Neural cell (in vitro differentiated cells): ENCODE measurements at regions not wholly inside any gene's neighbourhood (a gene's known extent, or its start where the extent isn't known, plus 50 kb on each side); places are given as distances from the start of the nearest gene placed in this dataset.

Experiments
- H2AFZ ChIP-seq: fragments of 200-600, 300-800 bp; sonication (generic), shearing (Covaris generic); 2 replicates; pipeline ENCODE4 v1.6.0; 2014; ENCODE audit warnings: low read depth, mild to moderate bottlenecking, antibody characterized with exemption, low read length, moderate library complexity
- H3F3A ChIP-seq: fragments of 200-600 bp; shearing (Covaris generic); 2 replicates; pipeline ENCODE4 v1.6.1; 2016; ENCODE audit warnings: mild to moderate bottlenecking, moderate library complexity, mixed read lengths, antibody characterized with exemption, low read length; ENCODE audit not compliant: insufficient read depth, poor library complexity, severe bottlenecking
- H3K27ac ChIP-seq: fragments of 200-600, 300-800 bp; sonication (generic), shearing (Covaris generic); 2 replicates; pipeline ENCODE4 v1.5.1; 2014; ENCODE audit warnings: mild to moderate bottlenecking, low read length, moderate library complexity
- H3K27me3 ChIP-seq: fragments of 300-800, 200-600 bp; sonication (generic), shearing (Covaris generic); 2 replicates; pipeline ENCODE4 v1.6.0; 2014; ENCODE audit warnings: mild to moderate bottlenecking, low read depth, low read length, moderate library complexity; ENCODE audit not compliant: insufficient read depth
- H3K36me3 ChIP-seq: fragments of 300-800, 200-600 bp; sonication (generic), shearing (Covaris generic); 2 replicates; pipeline ENCODE4 v1.5.1; 2014; ENCODE audit warnings: mild to moderate bottlenecking, antibody characterized with exemption, low read length, moderate library complexity; ENCODE audit not compliant: insufficient read depth
- H3K4me2 ChIP-seq: fragments of 300-800, 200-600 bp; sonication (generic), shearing (Covaris generic); 2 replicates; pipeline ENCODE4 v1.6.0; 2014; ENCODE audit warnings: mild to moderate bottlenecking, low read length
- H3K4me3 ChIP-seq: fragments of 300-800, 200-600 bp; sonication (generic), shearing (Covaris generic); 2 replicates; pipeline ENCODE4 v1.5.1; 2014; ENCODE audit warnings: mild to moderate bottlenecking, low read length, moderate library complexity
- H3K79me2 ChIP-seq: fragments of 200-600 bp; shearing (Covaris generic); replicated peaks from 2 replicates; pipeline ENCODE4 v1.6.0; 2014; ENCODE audit warnings: mild to moderate bottlenecking, low read length, moderate library complexity; ENCODE audit not compliant: insufficient read depth
- H3K9ac ChIP-seq: fragments of 300-800, 200-600 bp; sonication (generic), shearing (Covaris generic); 2 replicates; pipeline ENCODE4 v1.6.1; 2016; ENCODE audit warnings: mild to moderate bottlenecking, low read length, mixed read lengths
- H3K9me2 ChIP-seq: fragments of 200-600 bp; shearing (Covaris generic); 2 replicates; pipeline ENCODE4 v1.6.1; 2016; ENCODE audit warnings: mild to moderate bottlenecking, low read length, mixed read lengths; ENCODE audit not compliant: insufficient read depth
- H3K9me3 ChIP-seq: fragments of 200-600, 300-800 bp; sonication (generic), shearing (Covaris generic); 2 replicates; pipeline ENCODE4 v1.6.1; 2016; ENCODE audit warnings: mild to moderate bottlenecking, mixed run types, low read length, moderate library complexity, mixed read lengths
- H4K20me1 ChIP-seq: fragments of 200-600 bp; shearing (Covaris generic); 2 replicates; pipeline ENCODE4 v1.6.1; 2016; ENCODE audit warnings: mild to moderate bottlenecking, mixed run types; ENCODE audit not compliant: insufficient read depth
- EP300 ChIP-seq: fragments of 450-650 bp; conservative IDR thresholded peaks from 2 replicates; pipeline ENCODE4 v1.6.1; 2014; ENCODE audit warnings: antibody characterized with exemption, mild to moderate bottlenecking, moderate library complexity; ENCODE audit not compliant: poor library complexity, severe bottlenecking
- EZH2 ChIP-seq: fragments of 200-600, 300-800 bp; shearing (Covaris generic), sonication (generic); IDR thresholded peaks from 2 replicates; pipeline ENCODE4 v1.6.1; 2014; ENCODE audit warnings: antibody characterized with exemption, low read length, borderline replicate concordance, mild to moderate bottlenecking; ENCODE audit not compliant: insufficient read depth, poor library complexity, severe bottlenecking
- MXI1 ChIP-seq: fragments of 450-650 bp; conservative IDR thresholded peaks from 2 replicates; pipeline ENCODE4 v1.6.1; 2014; ENCODE audit warnings: antibody characterized with exemption, mild to moderate bottlenecking; ENCODE audit not compliant: poor library complexity, severe bottlenecking
- POLR2AphosphoS5 ChIP-seq: IDR thresholded peaks from 2 replicates; pipeline ENCODE4 v1.6.1; 2012
- RAD21 ChIP-seq: fragments of 450-650 bp; conservative IDR thresholded peaks from 2 replicates; pipeline ENCODE4 v1.6.1; 2014; ENCODE audit warnings: antibody characterized with exemption, mild to moderate bottlenecking, moderate library complexity
- SMC3 ChIP-seq: fragments of 450-650 bp; conservative IDR thresholded peaks from 2 replicates; pipeline ENCODE4 v1.6.1; 2014; ENCODE audit warnings: antibody characterized with exemption, mild to moderate bottlenecking, moderate library complexity; ENCODE audit not compliant: poor library complexity
- TAF1 ChIP-seq: IDR thresholded peaks from 2 replicates; pipeline ENCODE4 v1.6.1; 2012; ENCODE audit warnings: low read depth
- TF ChIP-seq, protein P1 (sequence below): fragments of 450-650 bp; IDR thresholded peaks from 2 replicates; pipeline ENCODE4 v1.5.1; 2014; ENCODE audit warnings: antibody characterized with exemption, mild to moderate bottlenecking, moderate library complexity; ENCODE audit not compliant: poor library complexity, severe bottlenecking
- TF ChIP-seq, protein P2 (sequence below): IDR thresholded peaks from 2 replicates; pipeline ENCODE4 v1.6.1; 2012; ENCODE audit warnings: borderline replicate concordance

DNA sequence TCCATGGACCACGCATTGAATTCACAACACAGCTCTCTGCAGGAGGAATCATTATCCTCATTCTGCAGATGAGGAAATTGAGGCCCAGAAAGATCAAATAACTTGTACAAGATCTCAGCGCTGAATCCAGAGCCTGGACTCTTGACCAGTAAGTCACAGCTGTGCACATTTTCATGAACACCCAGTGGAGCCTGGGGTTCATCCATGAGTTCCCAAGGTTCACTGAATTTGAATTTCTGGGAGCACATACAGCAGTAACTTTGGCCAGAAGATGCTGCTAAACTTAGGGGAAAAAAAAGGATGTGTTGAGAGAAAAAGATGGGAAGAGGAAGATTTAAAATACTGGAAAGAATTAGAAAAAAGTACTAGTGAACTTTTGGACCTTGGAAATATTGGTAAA lies 218.7 kb upstream of the PPARGC1A start:
- Histone ChIP-seq H3K36me3 (no peaks in the 10 kb centered on the region), H3K9me2 (no peaks in the 10 kb centered on the region), H3K4me3 (no peak overlapping the region), H3K79me2 (no peaks in the 10 kb centered on the region), H3F3A (no peaks in the 10 kb centered on the region), H3K9me3 (no peaks in the 10 kb centered on the region), H3K9ac (no peak overlapping the region), H3K4me2 (no peak overlapping the region), H2AFZ (no peak overlapping the region), H3K27ac (no peak overlapping the region), H3K27me3 (no peaks in the 10 kb centered on the region), H4K20me1 (no peaks in the 10 kb centered on the region)
- no peak for TF ChIP-seq EZH2
- TF ChIP-seq, protein P1, sequence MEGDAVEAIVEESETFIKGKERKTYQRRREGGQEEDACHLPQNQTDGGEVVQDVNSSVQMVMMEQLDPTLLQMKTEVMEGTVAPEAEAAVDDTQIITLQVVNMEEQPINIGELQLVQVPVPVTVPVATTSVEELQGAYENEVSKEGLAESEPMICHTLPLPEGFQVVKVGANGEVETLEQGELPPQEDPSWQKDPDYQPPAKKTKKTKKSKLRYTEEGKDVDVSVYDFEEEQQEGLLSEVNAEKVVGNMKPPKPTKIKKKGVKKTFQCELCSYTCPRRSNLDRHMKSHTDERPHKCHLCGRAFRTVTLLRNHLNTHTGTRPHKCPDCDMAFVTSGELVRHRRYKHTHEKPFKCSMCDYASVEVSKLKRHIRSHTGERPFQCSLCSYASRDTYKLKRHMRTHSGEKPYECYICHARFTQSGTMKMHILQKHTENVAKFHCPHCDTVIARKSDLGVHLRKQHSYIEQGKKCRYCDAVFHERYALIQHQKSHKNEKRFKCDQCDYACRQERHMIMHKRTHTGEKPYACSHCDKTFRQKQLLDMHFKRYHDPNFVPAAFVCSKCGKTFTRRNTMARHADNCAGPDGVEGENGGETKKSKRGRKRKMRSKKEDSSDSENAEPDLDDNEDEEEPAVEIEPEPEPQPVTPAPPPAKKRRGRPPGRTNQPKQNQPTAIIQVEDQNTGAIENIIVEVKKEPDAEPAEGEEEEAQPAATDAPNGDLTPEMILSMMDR = no peak
- TF ChIP-seq TAF1 = no peak
- no peak for TF ChIP-seq MXI1
- no peak for TF ChIP-seq SMC3
- TF ChIP-seq POLR2AphosphoS5 = no peak
- no peak for TF ChIP-seq RAD21
- no peak for TF ChIP-seq EP300
- TF ChIP-seq, protein P2, sequence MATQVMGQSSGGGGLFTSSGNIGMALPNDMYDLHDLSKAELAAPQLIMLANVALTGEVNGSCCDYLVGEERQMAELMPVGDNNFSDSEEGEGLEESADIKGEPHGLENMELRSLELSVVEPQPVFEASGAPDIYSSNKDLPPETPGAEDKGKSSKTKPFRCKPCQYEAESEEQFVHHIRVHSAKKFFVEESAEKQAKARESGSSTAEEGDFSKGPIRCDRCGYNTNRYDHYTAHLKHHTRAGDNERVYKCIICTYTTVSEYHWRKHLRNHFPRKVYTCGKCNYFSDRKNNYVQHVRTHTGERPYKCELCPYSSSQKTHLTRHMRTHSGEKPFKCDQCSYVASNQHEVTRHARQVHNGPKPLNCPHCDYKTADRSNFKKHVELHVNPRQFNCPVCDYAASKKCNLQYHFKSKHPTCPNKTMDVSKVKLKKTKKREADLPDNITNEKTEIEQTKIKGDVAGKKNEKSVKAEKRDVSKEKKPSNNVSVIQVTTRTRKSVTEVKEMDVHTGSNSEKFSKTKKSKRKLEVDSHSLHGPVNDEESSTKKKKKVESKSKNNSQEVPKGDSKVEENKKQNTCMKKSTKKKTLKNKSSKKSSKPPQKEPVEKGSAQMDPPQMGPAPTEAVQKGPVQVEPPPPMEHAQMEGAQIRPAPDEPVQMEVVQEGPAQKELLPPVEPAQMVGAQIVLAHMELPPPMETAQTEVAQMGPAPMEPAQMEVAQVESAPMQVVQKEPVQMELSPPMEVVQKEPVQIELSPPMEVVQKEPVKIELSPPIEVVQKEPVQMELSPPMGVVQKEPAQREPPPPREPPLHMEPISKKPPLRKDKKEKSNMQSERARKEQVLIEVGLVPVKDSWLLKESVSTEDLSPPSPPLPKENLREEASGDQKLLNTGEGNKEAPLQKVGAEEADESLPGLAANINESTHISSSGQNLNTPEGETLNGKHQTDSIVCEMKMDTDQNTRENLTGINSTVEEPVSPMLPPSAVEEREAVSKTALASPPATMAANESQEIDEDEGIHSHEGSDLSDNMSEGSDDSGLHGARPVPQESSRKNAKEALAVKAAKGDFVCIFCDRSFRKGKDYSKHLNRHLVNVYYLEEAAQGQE = no peak

DNA sequence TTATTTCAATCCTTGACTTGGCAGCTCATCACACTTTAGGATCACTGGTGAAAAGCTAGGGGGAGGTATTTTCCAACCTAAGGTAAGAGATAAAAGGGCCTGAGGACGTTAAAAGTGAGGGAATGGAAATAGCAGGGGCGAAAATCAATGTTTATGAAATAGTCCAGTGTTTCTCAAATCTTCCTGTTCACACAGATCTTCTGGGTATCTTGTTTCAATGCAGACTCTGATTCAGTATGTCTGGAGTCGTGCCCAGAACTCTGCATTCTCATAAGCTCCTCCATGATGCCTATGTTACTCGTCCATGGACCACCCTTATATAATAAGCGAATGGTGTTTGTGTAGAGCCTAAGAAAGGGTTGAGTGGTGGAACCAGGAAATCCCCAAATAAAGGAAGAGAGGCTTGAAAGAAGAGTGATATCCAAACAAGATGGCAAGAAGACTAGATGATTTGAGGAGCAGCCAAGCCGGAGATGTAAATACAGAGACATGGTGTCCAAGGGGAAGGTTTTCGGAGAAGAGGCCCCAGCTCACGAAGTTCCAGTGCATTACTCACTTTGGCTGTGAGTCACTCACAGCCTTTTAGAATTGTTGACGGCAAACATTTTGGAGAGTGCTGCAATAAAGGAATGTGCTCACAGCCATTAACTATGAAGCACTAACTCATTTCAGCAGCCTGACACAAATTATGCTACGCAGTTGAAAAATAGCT lies 215.6 kb upstream of the PPARGC1A start:
- Histone ChIP-seq H3K4me3 (no peak overlapping the region), H3K27ac (no peak overlapping the region), H3K79me2 (no peaks in the 10 kb centered on the region), H3K4me2 (no peak overlapping the region), H4K20me1 (no peaks in the 10 kb centered on the region), H3F3A (no peaks in the 10 kb centered on the region), H3K27me3 (no peaks in the 10 kb centered on the region), H2AFZ (no peak overlapping the region), H3K9me2 (no peaks in the 10 kb centered on the region), H3K36me3 (no peaks in the 10 kb centered on the region), H3K9me3 (no peaks in the 10 kb centered on the region), H3K9ac (no peak overlapping the region)
- TF ChIP-seq, protein P2 = no peak
- TF ChIP-seq, protein P1 = no peak
- no peak for TF ChIP-seq EZH2
- TF ChIP-seq TAF1 = no peak
- TF ChIP-seq MXI1 = no peak
- no peak for TF ChIP-seq SMC3
- TF ChIP-seq EP300 = no peak
- TF ChIP-seq POLR2AphosphoS5 = no peak
- TF ChIP-seq RAD21 = no peak
